ENCODE measurements at regions not wholly inside any gene's neighbourhood (a gene's known extent, or its start where the extent isn't known, plus 50 kb on each side); places are given as distances from the start of the nearest gene placed in this dataset.

DNA sequence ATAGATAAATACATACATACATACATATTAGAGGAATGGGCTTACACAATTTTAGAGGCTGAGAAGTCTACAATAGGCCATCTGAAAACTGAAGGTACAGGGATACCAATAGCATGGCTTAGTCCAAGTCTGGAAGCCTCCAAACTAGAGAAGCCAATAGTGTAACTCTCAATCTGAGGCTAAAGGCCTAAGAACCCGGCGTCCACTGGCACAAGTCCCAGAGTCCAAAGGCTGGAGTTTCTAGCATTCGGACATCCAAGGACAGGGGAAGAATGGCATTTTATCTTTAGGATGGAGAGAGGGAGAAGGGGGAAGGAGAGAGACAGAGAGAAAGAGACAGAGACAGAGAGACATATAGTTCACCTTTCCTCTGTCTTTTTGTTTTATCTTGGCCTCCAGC, 63.7 kb upstream of the SYT4 start:
- Histone ChIP-seq H4K20me1 (ENCODE audit: control insufficient read depth, insufficient read depth, low read length, poor library complexity, severe bottlenecking) (no peaks in the 10 kb centered on the region), H3K27me3 (replicated peaks in 1 of 4; ENCODE audit: control extremely low read depth in 1 of 4, control insufficient read depth in 3 of 4, insufficient read depth in 4 of 4, low read length in 3 of 4) (no peaks in the 10 kb centered on the region), H2AFZ (ENCODE audit: insufficient read depth, low read depth, low read length, poor library complexity, severe bottlenecking) (no peak overlapping the region), H3K79me2 (ENCODE audit: control insufficient read depth, insufficient read depth, low read length) (no peaks in the 10 kb centered on the region), H3K4me3 (ENCODE audit: control extremely low read depth in 1 of 5, extremely low read depth in 1 of 5, insufficient read depth in 1 of 5, low read depth in 2 of 5, low read length in 4 of 5) (no peak overlapping the region), H3K36me3 (replicated peaks in 1 of 2; ENCODE audit: control extremely low read depth in 1 of 2, control insufficient read depth in 1 of 2, extremely low read depth in 1 of 2, insufficient read depth in 2 of 2, low read length in 1 of 2) (no peaks in the 10 kb centered on the region), H3K27ac (ENCODE audit: low read length in 2 of 2) (no peak overlapping the region), H3K4me2 (replicated peaks; ENCODE audit: low read depth, low read length, poor library complexity, severe bottlenecking) (no peak overlapping the region), H3K4me1 (ENCODE audit: control insufficient read depth in 2 of 2, insufficient read depth in 2 of 2, low read length in 2 of 2) (no peaks in the 10 kb centered on the region), H3K9me3 (ENCODE audit: control extremely low read depth in 1 of 3, control insufficient read depth in 2 of 3, insufficient read depth in 1 of 3, low read length in 2 of 3) (no peaks in the 10 kb centered on the region), H3K9ac (ENCODE audit: low read length) (no peak overlapping the region)
- ATAC-seq (ENCODE audit: low read depth): no peak
- Mint-ChIP-seq H3K4me1 (no peaks in the 10 kb centered on the region), H3K9me3 (ENCODE audit: insufficient read depth) (no peaks in the 10 kb centered on the region), H3K27me3 (no peaks in the 10 kb centered on the region), H3K4me3 (no peak overlapping the region), H3K27ac (no peak overlapping the region)
- POLR2A ChIA-PET: no interaction called here
- CTCF ChIA-PET: no interaction called here
- DNase-seq: no peak
- intact Hi-C loops (cut with micrococcal nuclease): no loop called here
- TF ChIP-seq, protein P1, sequence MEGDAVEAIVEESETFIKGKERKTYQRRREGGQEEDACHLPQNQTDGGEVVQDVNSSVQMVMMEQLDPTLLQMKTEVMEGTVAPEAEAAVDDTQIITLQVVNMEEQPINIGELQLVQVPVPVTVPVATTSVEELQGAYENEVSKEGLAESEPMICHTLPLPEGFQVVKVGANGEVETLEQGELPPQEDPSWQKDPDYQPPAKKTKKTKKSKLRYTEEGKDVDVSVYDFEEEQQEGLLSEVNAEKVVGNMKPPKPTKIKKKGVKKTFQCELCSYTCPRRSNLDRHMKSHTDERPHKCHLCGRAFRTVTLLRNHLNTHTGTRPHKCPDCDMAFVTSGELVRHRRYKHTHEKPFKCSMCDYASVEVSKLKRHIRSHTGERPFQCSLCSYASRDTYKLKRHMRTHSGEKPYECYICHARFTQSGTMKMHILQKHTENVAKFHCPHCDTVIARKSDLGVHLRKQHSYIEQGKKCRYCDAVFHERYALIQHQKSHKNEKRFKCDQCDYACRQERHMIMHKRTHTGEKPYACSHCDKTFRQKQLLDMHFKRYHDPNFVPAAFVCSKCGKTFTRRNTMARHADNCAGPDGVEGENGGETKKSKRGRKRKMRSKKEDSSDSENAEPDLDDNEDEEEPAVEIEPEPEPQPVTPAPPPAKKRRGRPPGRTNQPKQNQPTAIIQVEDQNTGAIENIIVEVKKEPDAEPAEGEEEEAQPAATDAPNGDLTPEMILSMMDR (IDR thresholded peaks at IDR 0.05): no peak
- no peak for TF ChIP-seq EZH2 (IDR thresholded peaks at IDR 0.05; ENCODE audit: borderline replicate concordance, insufficient read depth, low read depth, low read length, poor library complexity, severe bottlenecking)
- 100% methylated on average over 3 of the region's 3 CpGs for WGBS (ENCODE audit: insufficient coverage)

GRCh38 chr18:43350176-43350575, 72.9 kb upstream of the SYT4 start:
- Histone ChIP-seq H3K27me3 (replicated peaks in 1 of 4; ENCODE audit: control extremely low read depth in 1 of 4, control insufficient read depth in 3 of 4, insufficient read depth in 4 of 4, low read length in 3 of 4) (no peaks in the 10 kb centered on the region), H4K20me1 (ENCODE audit: control insufficient read depth, insufficient read depth, low read length, poor library complexity, severe bottlenecking) (no peaks in the 10 kb centered on the region), H3K4me1 (ENCODE audit: control insufficient read depth in 2 of 2, insufficient read depth in 2 of 2, low read length in 2 of 2) (no peaks in the 10 kb centered on the region), H3K4me2 (replicated peaks; ENCODE audit: low read depth, low read length, poor library complexity, severe bottlenecking) (no peak overlapping the region), H3K36me3 (replicated peaks in 1 of 2; ENCODE audit: control extremely low read depth in 1 of 2, control insufficient read depth in 1 of 2, extremely low read depth in 1 of 2, insufficient read depth in 2 of 2, low read length in 1 of 2) (no peaks in the 10 kb centered on the region), H3K9ac (ENCODE audit: low read length) (no peak overlapping the region), H3K4me3 (ENCODE audit: control extremely low read depth in 1 of 5, extremely low read depth in 1 of 5, insufficient read depth in 1 of 5, low read depth in 2 of 5, low read length in 4 of 5) (no peak overlapping the region), H2AFZ (ENCODE audit: insufficient read depth, low read depth, low read length, poor library complexity, severe bottlenecking) (no peak overlapping the region), H3K27ac (ENCODE audit: low read length in 2 of 2) (no peak overlapping the region), H3K9me3 (ENCODE audit: control extremely low read depth in 1 of 3, control insufficient read depth in 2 of 3, insufficient read depth in 1 of 3, low read length in 2 of 3) (no peaks in the 10 kb centered on the region), H3K79me2 (ENCODE audit: control insufficient read depth, insufficient read depth, low read length) (no peaks in the 10 kb centered on the region)
- no peak for DNase-seq
- Mint-ChIP-seq H3K27me3 (no peaks in the 10 kb centered on the region), H3K9me3 (ENCODE audit: insufficient read depth) (no peaks in the 10 kb centered on the region), H3K4me1 (no peaks in the 10 kb centered on the region), H3K4me3 (no peak overlapping the region), H3K27ac (no peak overlapping the region)
- intact Hi-C loops (cut with micrococcal nuclease): no loop called here
- no peak for ATAC-seq (ENCODE audit: low read depth)
- ChIA-PET POLR2A (no interaction called here), CTCF (no interaction called here)
- 100% methylated on average over 1 of the region's 1 CpG for WGBS (ENCODE audit: insufficient coverage)
- no peak for TF ChIP-seq EZH2 (IDR thresholded peaks at IDR 0.05; ENCODE audit: borderline replicate concordance, insufficient read depth, low read depth, low read length, poor library complexity, severe bottlenecking)
- TF ChIP-seq, protein P1 (IDR thresholded peaks at IDR 0.05): no peak

All from B cell (primary cell).